Lower leg skin (tissue), 4 donors: ENCODE measurements at regions not wholly inside any gene's neighbourhood (a gene's known extent, or its start where the extent isn't known, plus 50 kb on each side); places are given as distances from the start of the nearest gene placed in this dataset.

Experiments used
- DNase-seq, 2 donors: peaks; one replicate each; pipeline ENCODE4 v3.0.0-alpha.2; 2019; ENCODE audit warnings: low spot score in 2 of 2
- H3K4me3 ChIP-seq: fragments of 200-600 bp; sonication (generic); 2 replicates; pipeline ENCODE4 v1.5.1; 2017; ENCODE audit warnings: mild to moderate bottlenecking, low read depth; ENCODE audit not compliant: poor library complexity, severe bottlenecking
- POLR2A ChIP-seq, 2 donors: fragments of 450-650 bp; IDR thresholded peaks; one replicate each; pipeline ENCODE4 v1.6.1; 2016 to 2017; ENCODE audit warnings: antibody characterized with exemption in 2 of 2, mild to moderate bottlenecking in 1 of 2, moderate library complexity in 1 of 2
- WGBS, 2 donors: methylation state at CpG; one replicate each; pipeline ENCODE4 v1.1.5; 2018; 5-methylcytosine and 5-hydroxymethylcytosine counted together
- intact Hi-C: fragments of 100-400 bp; cut with DNase I; formaldehyde crosslinking; loops from one replicate; pipeline ENCODE4 v1.15.0; 2023; ENCODE audit warnings: low total_unique reads
- TF ChIP-seq, protein P1 (sequence below), 3 donors: fragments of 450-650 bp; IDR thresholded peaks; one replicate each; pipeline ENCODE4 v1.5.1; 2016; ENCODE audit warnings: antibody characterized with exemption in 3 of 3, mild to moderate bottlenecking in 3 of 3, moderate library complexity in 2 of 3

GRCh38 chr4:129926936-129927335 lies 831.0 kb downstream of the C4orf33 start:
- TF ChIP-seq, protein P1, sequence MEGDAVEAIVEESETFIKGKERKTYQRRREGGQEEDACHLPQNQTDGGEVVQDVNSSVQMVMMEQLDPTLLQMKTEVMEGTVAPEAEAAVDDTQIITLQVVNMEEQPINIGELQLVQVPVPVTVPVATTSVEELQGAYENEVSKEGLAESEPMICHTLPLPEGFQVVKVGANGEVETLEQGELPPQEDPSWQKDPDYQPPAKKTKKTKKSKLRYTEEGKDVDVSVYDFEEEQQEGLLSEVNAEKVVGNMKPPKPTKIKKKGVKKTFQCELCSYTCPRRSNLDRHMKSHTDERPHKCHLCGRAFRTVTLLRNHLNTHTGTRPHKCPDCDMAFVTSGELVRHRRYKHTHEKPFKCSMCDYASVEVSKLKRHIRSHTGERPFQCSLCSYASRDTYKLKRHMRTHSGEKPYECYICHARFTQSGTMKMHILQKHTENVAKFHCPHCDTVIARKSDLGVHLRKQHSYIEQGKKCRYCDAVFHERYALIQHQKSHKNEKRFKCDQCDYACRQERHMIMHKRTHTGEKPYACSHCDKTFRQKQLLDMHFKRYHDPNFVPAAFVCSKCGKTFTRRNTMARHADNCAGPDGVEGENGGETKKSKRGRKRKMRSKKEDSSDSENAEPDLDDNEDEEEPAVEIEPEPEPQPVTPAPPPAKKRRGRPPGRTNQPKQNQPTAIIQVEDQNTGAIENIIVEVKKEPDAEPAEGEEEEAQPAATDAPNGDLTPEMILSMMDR (IDR thresholded peaks at IDR 0.05), result no peak
- no peak for TF ChIP-seq POLR2A (IDR thresholded peaks at IDR 0.05)
- no peak for DNase-seq
- intact Hi-C loops, result no loop called here
- H3K4me3 ChIP-seq, result no peak overlapping the region

DNA sequence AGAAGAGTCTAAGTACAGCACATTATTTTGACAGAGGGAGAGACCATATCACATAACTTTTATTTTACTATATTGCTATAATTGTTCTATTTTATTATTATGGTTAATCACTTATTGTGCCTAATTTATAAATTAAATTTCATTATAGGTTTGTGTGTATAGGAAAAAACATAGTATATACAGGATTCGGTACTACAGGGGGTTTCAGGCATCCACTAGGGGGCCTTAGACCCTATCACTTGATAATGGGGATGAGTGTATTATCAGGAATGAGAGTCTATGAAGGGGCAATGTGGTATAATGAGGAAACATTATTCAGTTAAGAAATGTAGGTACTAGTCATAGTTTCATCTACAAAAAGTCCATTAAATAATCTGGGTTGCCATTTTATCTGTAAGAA lies 833.1 kb downstream of the C4orf33 start:
- DNase-seq, result no peak
- WGBS, 2 donors, result 73 to 76% methylated on average over 1 of the region's 1 CpG
- TF ChIP-seq, protein P1 (IDR thresholded peaks at IDR 0.05), result no peak
- no peak for TF ChIP-seq POLR2A (IDR thresholded peaks at IDR 0.05)
- intact Hi-C loops, result no loop called here
- no peak overlapping the region for H3K4me3 ChIP-seq

DNA sequence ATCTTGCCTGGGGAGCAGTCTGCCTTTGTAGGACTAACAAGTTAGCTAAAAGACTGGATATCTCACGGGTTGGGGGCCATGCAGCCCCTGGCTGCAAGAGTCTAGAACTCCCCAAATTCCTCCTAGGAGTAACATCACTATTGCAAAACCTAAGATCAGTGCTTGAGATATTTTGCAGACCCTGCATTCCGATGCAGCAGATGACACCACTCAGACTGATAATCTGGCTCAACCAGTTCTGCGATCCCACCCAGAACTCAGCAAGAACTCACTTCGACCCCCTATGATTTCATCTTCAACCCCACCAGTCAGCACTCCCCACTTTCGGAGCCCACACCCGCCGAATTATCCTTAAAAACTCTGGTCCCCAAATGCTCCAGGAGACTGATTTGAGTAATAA lies 834.0 kb downstream of the C4orf33 start:
- no peak overlapping the region for H3K4me3 ChIP-seq
- intact Hi-C loops, result no loop called here
- WGBS, 2 donors, result 78 to 79% methylated on average over 7 of the region's 7 CpGs
- DNase-seq, result no peak
- no peak for TF ChIP-seq POLR2A (IDR thresholded peaks at IDR 0.05)
- TF ChIP-seq, protein P1 (IDR thresholded peaks at IDR 0.05), result no peak

GRCh38 chr4:129950217-129950616 lies 854.3 kb downstream of the C4orf33 start:
- intact Hi-C loops, result no loop called here
- DNase-seq, result no peak
- 85 to 88% methylated on average over 3 of the region's 3 CpGs for WGBS, 2 donors
- TF ChIP-seq, protein P1 (IDR thresholded peaks at IDR 0.05), result no peak
- no peak for TF ChIP-seq POLR2A (IDR thresholded peaks at IDR 0.05)
- no peak overlapping the region for H3K4me3 ChIP-seq

DNA sequence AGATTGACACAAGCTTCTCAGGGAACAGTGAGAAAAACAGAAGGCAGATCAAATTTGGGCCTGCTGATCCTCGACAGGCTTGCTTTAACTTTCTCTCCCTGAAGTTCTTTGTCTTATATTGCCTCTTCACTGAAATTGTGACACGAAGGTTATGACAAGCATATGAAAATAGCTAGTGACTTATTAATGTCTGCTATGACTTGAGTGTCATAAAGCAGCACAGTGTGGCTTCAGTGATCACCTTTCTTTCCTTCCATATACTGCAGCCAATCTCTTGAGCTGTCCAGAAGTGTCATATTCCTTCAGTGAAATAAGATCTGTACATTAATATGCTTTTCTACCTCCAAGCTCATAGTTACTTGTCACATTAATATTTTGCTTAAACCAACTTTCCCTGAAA lies 870.2 kb downstream of the C4orf33 start:
- DNase-seq, result no peak
- TF ChIP-seq POLR2A (IDR thresholded peaks at IDR 0.05), result no peak
- TF ChIP-seq, protein P1 (IDR thresholded peaks at IDR 0.05), result no peak
- intact Hi-C loops, result no loop called here
- H3K4me3 ChIP-seq, result no peak overlapping the region
- 56 to 77% methylated on average over 2 of the region's 2 CpGs for WGBS, 2 donors

DNA sequence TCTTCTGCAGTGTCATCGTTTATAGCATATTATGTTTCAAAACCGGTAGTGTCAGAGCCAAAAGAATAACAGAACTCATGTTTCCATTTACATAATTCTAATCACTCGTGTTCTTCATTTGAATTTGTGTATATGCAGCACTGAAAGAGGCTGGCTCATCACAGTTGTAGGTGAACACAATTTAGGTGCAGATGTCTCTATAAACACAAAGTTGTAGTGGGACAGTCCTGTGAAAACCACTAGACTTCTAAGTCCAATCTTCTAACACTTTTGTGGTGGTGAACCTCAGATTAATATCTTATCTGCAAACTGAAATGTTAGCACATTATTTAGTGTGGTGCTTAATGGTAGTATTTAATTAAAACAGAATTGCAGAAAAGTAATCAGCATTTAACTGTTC lies 872.4 kb downstream of the C4orf33 start:
- WGBS, 2 donors, result 80% methylated on average over 3 of the region's 3 CpGs
- intact Hi-C loops, result no loop called here
- DNase-seq, result no peak
- no peak overlapping the region for H3K4me3 ChIP-seq
- TF ChIP-seq, protein P1 (IDR thresholded peaks at IDR 0.05), result no peak
- no peak for TF ChIP-seq POLR2A (IDR thresholded peaks at IDR 0.05)
